PC-9 (cell line): ENCODE measurements at regions not wholly inside any gene's neighbourhood (a gene's known extent, or its start where the extent isn't known, plus 50 kb on each side); places are given as distances from the start of the nearest gene placed in this dataset.

Experiments
- BruUV-seq: library from RNA; stranded (reverse); fragments of 400-500 nt; replicated peaks from 2 replicates; lab custom pipeline; 2021; lab: Mats Ljungman, UMichigan
- CTCF ChIA-PET: fragments of 300-600 bp; sonication (Branson Sonifier 250); formaldehyde crosslinking; loops from one replicate; lab custom pipeline; 2022; ENCODE audit warnings: antibody characterized with exemption; lab: Charles Lee
- POLR2A ChIA-PET: fragments of 300-600 bp; sonication (Branson Sonifier 250); formaldehyde crosslinking; loops from one replicate; lab custom pipeline; 2022; ENCODE audit warnings: antibody characterized with exemption; ENCODE audit not compliant: unreplicated experiment; lab: Charles Lee
- DNase-seq, 2 experiments: peaks; one replicate each; pipeline versions ENCODE4 v3.0.0 to v3.0.0-alpha.2; 2015 to 2022; ENCODE audit warnings: mixed read lengths in 1 of 2
- H2AFZ ChIP-seq: fragments of 200-600 bp; sonication (generic); 2 replicates; pipeline ENCODE4 v1.8.1; 2017; ENCODE audit warnings: antibody characterized with exemption
- H3F3A ChIP-seq: fragments of 200-600 bp; sonication (generic); 2 replicates; pipeline ENCODE4 v1.8.1; 2017; ENCODE audit warnings: antibody characterized with exemption, mild to moderate bottlenecking, low read depth; ENCODE audit not compliant: insufficient read depth
- H3K27ac ChIP-seq: fragments of 200-600 bp; sonication (generic); 2 replicates; pipeline ENCODE4 v1.6.1; 2016; ENCODE audit warnings: mixed run types
- H3K27me3 ChIP-seq: fragments of 200-600 bp; sonication (generic); 2 replicates; pipeline ENCODE4 v1.6.1; 2016; ENCODE audit warnings: low read depth, mixed run types; ENCODE audit not compliant: insufficient read depth
- H3K36me3 ChIP-seq: fragments of 200-600 bp; sonication (generic); 2 replicates; pipeline ENCODE4 v1.6.1; 2016; ENCODE audit warnings: low read depth, mixed run types
- H3K4me1 ChIP-seq: fragments of 200-600 bp; sonication (generic); replicated peaks from 2 replicates; pipeline ENCODE4 v1.6.1; 2016; ENCODE audit warnings: mixed run types; ENCODE audit not compliant: insufficient read depth
- H3K4me2 ChIP-seq: fragments of 200-600 bp; sonication (generic); 2 replicates; pipeline ENCODE4 v1.6.1; 2017; ENCODE audit warnings: mixed run types
- H3K4me3 ChIP-seq: fragments of 200-600 bp; sonication (generic); 2 replicates; pipeline ENCODE4 v1.6.1; 2016; ENCODE audit warnings: mixed run types
- H3K79me2 ChIP-seq: fragments of 200-600 bp; sonication (generic); 2 replicates; pipeline ENCODE4 v1.6.1; 2017; ENCODE audit warnings: low read depth, mixed run types
- H3K9me2 ChIP-seq: fragments of 200-600 bp; sonication (generic); 2 replicates; pipeline ENCODE4 v1.8.1; 2017; ENCODE audit warnings: mild to moderate bottlenecking; ENCODE audit not compliant: insufficient read depth
- H3K9me3 ChIP-seq: fragments of 200-600 bp; sonication (generic); 2 replicates; pipeline ENCODE4 v1.8.1; 2016; ENCODE audit warnings: low read depth; ENCODE audit not compliant: insufficient read depth
- H4K20me1 ChIP-seq: fragments of 200-600 bp; sonication (generic); 2 replicates; pipeline ENCODE4 v1.8.1; 2017; ENCODE audit not compliant: insufficient read depth
- EZH2 ChIP-seq: fragments of 200-600 bp; sonication (generic); IDR thresholded peaks from 2 replicates; pipeline ENCODE4 v1.8.0; 2017; ENCODE audit warnings: antibody characterized with exemption, low read depth
- intact Hi-C: fragments of 100-400 bp; cut with micrococcal nuclease; formaldehyde crosslinking; loops from one replicate; pipeline ENCODE4 v1.10.0; 2022; ENCODE audit not compliant: unreplicated experiment
- TF ChIP-seq, protein P1 (sequence below): fragments of 200-600 bp; sonication (generic); conservative IDR thresholded peaks from 2 replicates; pipeline ENCODE4 v1.6.1; 2017; ENCODE audit warnings: mixed run types, antibody characterized with exemption, mild to moderate bottlenecking, moderate library complexity

DNA sequence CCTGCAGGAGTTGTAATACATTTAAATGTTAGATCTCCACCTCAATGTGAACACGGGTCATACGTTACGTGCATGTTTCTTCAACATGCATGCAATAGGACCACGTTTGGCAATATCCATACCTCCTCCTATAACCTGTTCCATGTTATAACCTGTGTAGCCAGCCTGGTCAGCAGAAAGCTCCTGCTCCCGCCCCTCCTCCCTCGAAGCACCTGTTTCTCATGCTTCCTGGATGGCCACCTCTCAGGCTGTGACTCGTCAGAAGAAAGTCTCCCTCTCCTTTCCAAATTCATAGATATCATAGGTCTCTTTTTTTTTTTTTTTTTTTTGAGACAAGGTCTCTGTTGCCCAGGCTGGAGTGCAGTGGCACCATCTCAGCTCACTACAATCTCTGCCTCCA, 96.5 kb downstream of the HMX1 start:
- Histone ChIP-seq H3K79me2 (no peaks in the 10 kb centered on the region), H3K36me3 (no peaks in the 10 kb centered on the region), H3K27me3 (peaks cover 64% of the 10 kb centered on the region), H3K4me2 (no peak overlapping the region), H3K27ac (no peak overlapping the region), H3K4me3 (no peak overlapping the region), H3K4me1 (no peaks in the 10 kb centered on the region), H4K20me1 (no peaks in the 10 kb centered on the region), H2AFZ (no peak overlapping the region), H3F3A (no peaks in the 10 kb centered on the region), H3K9me2 (no peaks in the 10 kb centered on the region), H3K9me3 (no peaks in the 10 kb centered on the region)
- CTCF ChIA-PET: interaction anchor here (0.7 kb wide), 1 partner anchor 89 kb away, joined by 5 read pairs; no protein-coding TSS in a partner anchor
- TF ChIP-seq EZH2: no peak
- TF ChIP-seq, protein P1, sequence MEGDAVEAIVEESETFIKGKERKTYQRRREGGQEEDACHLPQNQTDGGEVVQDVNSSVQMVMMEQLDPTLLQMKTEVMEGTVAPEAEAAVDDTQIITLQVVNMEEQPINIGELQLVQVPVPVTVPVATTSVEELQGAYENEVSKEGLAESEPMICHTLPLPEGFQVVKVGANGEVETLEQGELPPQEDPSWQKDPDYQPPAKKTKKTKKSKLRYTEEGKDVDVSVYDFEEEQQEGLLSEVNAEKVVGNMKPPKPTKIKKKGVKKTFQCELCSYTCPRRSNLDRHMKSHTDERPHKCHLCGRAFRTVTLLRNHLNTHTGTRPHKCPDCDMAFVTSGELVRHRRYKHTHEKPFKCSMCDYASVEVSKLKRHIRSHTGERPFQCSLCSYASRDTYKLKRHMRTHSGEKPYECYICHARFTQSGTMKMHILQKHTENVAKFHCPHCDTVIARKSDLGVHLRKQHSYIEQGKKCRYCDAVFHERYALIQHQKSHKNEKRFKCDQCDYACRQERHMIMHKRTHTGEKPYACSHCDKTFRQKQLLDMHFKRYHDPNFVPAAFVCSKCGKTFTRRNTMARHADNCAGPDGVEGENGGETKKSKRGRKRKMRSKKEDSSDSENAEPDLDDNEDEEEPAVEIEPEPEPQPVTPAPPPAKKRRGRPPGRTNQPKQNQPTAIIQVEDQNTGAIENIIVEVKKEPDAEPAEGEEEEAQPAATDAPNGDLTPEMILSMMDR: no peak
- intact Hi-C loops: no loop called here
- no peak for DNase-seq
- BruUV-seq: no TSS peak
- POLR2A ChIA-PET: no interaction called here

DNA sequence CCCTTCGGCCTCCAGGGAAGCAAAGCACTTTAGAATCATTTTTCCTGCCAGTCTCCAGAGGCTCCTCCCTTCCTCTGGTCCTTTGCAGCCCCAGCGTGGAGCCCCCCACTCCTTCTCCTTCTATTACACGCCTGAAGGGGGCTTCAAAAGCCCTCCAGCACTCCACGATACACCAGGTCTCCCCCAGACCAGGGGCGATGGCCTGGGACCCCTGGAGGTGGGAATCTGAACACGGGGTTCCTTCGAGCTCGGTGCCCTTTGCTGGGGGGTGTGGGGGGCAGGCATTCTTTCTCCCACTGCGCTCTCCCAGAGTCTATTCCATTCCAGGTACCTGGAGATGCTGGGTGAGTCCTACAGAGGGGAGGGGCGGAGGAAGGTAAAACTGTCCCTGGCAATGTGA, 97.6 kb downstream of the HMX1 start:
- ChIA-PET CTCF (no interaction called here), POLR2A (no interaction called here)
- Histone ChIP-seq H3F3A (no peaks in the 10 kb centered on the region), H4K20me1 (no peaks in the 10 kb centered on the region), H3K27me3 (peaks cover 62% of the 10 kb centered on the region), H3K36me3 (no peaks in the 10 kb centered on the region), H2AFZ (no peak overlapping the region), H3K4me3 (no peak overlapping the region), H3K79me2 (no peaks in the 10 kb centered on the region), H3K9me2 (no peaks in the 10 kb centered on the region), H3K4me2 (no peak overlapping the region), H3K9me3 (no peaks in the 10 kb centered on the region), H3K27ac (no peak overlapping the region), H3K4me1 (no peaks in the 10 kb centered on the region)
- TF ChIP-seq, protein P1: no peak
- TF ChIP-seq EZH2: no peak
- no TSS peak for BruUV-seq
- intact Hi-C loops: no loop called here
- no peak for DNase-seq

DNA sequence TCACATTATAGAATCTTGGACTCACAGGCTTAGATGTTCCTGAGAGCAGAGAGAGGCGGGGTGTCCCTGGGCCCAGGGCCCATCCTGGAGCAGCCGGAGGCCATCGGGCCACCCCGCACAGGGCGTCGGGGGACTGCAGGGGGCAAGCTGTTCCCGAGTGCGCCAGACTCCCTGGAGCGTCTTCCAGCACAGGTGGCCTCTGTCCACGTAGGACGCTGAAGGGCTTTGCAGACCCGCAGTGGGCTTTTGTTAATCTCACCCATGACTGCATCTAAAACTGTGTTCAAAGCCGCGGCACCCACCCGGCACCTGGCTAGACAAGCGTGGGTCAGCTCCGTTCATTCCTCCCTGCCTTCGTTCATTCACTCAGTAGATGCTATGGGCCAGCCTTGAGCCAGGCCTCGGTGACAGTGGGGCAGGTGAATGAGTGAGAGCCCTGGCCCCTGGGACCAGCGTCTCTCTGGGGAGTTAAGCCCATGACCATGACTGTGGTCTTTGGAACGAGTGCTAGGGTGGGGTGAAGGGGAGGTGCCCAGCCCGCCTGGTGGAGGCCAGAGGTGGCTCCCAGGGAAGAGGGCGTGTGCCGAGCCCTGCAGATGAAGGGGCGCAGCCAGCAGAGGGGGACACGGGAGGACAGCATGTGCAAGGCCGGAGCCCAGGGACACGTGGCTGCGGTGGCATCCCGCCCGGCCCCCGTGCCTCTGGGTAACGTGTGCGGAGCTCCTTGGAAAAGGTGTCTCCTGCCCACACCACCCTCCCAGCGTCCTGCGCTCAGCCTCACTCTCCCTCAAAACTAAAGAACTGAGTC, 98.3 kb downstream of the HMX1 start:
- ChIA-PET CTCF (no interaction called here), POLR2A (no interaction called here)
- Histone ChIP-seq H3K4me1 (no peaks in the 10 kb centered on the region), H3K9me2 (no peaks in the 10 kb centered on the region), H3K4me2 (no peak overlapping the region), H3K4me3 (no peak overlapping the region), H4K20me1 (no peaks in the 10 kb centered on the region), H3F3A (no peaks in the 10 kb centered on the region), H3K27me3 (peaks cover 60% of the 10 kb centered on the region), H3K79me2 (no peaks in the 10 kb centered on the region), H2AFZ (no peak overlapping the region), H3K9me3 (no peaks in the 10 kb centered on the region), H3K27ac (no peak overlapping the region), H3K36me3 (no peaks in the 10 kb centered on the region)
- no peak for DNase-seq
- TF ChIP-seq, protein P1: no peak
- intact Hi-C loops: no loop called here
- BruUV-seq: no TSS peak
